HG03064 (cell line): ENCODE measurements at regions not wholly inside any gene's neighbourhood (a gene's known extent, or its start where the extent isn't known, plus 50 kb on each side); places are given as distances from the start of the nearest gene placed in this dataset.

Source experiments
- ATAC-seq: cut with Tn5 transposase; IDR thresholded peaks from one replicate; pipeline ENCODE4 v1.9.1; 2021; ENCODE audit warnings: low read depth; ENCODE audit not compliant: unreplicated experiment

- no peak for ATAC-seq
Measured at GRCh38 chr1:67632811-67633655, 52.0 kb upstream of the GADD45A start.

GRCh38 chr1:67634396-67634935 lies 50.5 kb upstream of the GADD45A start:
- ATAC-seq, result no peak

GRCh38 chr1:67635055-67635809 lies 49.8 kb upstream of the GADD45A start:
- ATAC-seq, result no peak
